ENCODE measurements at regions not wholly inside any gene's neighbourhood (a gene's known extent, or its start where the extent isn't known, plus 50 kb on each side); places are given as distances from the start of the nearest gene placed in this dataset.
A peak's percentile ranks its signal among the peaks of the same experiment; 100 is the strongest.

GRCh38 chr11:107276077-107276476 lies 181.5 kb downstream of the CWF19L2 start:
- Histone ChIP-seq H3K4me1 (ENCODE audit: control insufficient read depth in 3 of 3, insufficient read depth in 2 of 3, low read depth in 1 of 3, low read length in 2 of 3) (no peaks in the 10 kb centered on the region), H3K4me3 (ENCODE audit: low read depth in 1 of 3, low read length in 3 of 3) (no peak overlapping the region), H3K9me3 (ENCODE audit: control insufficient read depth in 2 of 2, insufficient read depth in 1 of 2, low read depth in 1 of 2, low read length in 1 of 2) (no peaks in the 10 kb centered on the region), H3K36me3 (ENCODE audit: control insufficient read depth in 3 of 3, insufficient read depth in 2 of 3, low read depth in 1 of 3, low read length in 3 of 3) (no peaks in the 10 kb centered on the region), H3K27ac (ENCODE audit: low read depth in 1 of 3, low read length in 2 of 3) (no peak overlapping the region), H3K27me3 (ENCODE audit: control insufficient read depth in 3 of 3, insufficient read depth in 3 of 3, low read length in 3 of 3) (no peaks in the 10 kb centered on the region)
- FAIRE-seq (no peak), DNase-seq (no peak)
- WGBS, 3 donors: 73 to 84% (median 77%) methylated on average over 2 of the region's 2 CpGs

- no peaks in the 10 kb centered on the region for H3K4me1 ChIP-seq (ENCODE audit: control insufficient read depth in 3 of 3, insufficient read depth in 2 of 3, low read depth in 1 of 3, low read length in 2 of 3)
- no peaks in the 10 kb centered on the region for H3K9me3 ChIP-seq (ENCODE audit: control insufficient read depth in 2 of 2, insufficient read depth in 1 of 2, low read depth in 1 of 2, low read length in 1 of 2)
- no peaks in the 10 kb centered on the region for H3K36me3 ChIP-seq (ENCODE audit: control insufficient read depth in 3 of 3, insufficient read depth in 2 of 3, low read depth in 1 of 3, low read length in 3 of 3)
- WGBS, 3 donors: 46 to 75% (median 63%) methylated on average over 1 of the region's 1 CpG
- DNase-seq (no peak), FAIRE-seq (no peak)
- no peak overlapping the region for H3K27ac ChIP-seq (ENCODE audit: low read depth in 1 of 3, low read length in 2 of 3)
- no peaks in the 10 kb centered on the region for H3K27me3 ChIP-seq (ENCODE audit: control insufficient read depth in 3 of 3, insufficient read depth in 3 of 3, low read length in 3 of 3)
- no peak overlapping the region for H3K4me3 ChIP-seq (ENCODE audit: low read depth in 1 of 3, low read length in 3 of 3)
Measured at GRCh38 chr11:107275632-107276031, 182.0 kb downstream of the CWF19L2 start.

- Histone ChIP-seq H3K36me3 (ENCODE audit: control insufficient read depth in 3 of 3, insufficient read depth in 2 of 3, low read depth in 1 of 3, low read length in 3 of 3) (no peaks in the 10 kb centered on the region), H3K27ac (ENCODE audit: low read depth in 1 of 3, low read length in 2 of 3) (no peak overlapping the region), H3K27me3 (ENCODE audit: control insufficient read depth in 3 of 3, insufficient read depth in 3 of 3, low read length in 3 of 3) (no peaks in the 10 kb centered on the region), H3K4me3 (ENCODE audit: low read depth in 1 of 3, low read length in 3 of 3) (no peak overlapping the region), H3K9me3 (ENCODE audit: control insufficient read depth in 2 of 2, insufficient read depth in 1 of 2, low read depth in 1 of 2, low read length in 1 of 2) (no peaks in the 10 kb centered on the region), H3K4me1 (ENCODE audit: control insufficient read depth in 3 of 3, insufficient read depth in 2 of 3, low read depth in 1 of 3, low read length in 2 of 3) (no peaks in the 10 kb centered on the region)
- 88 to 90% (median 89%) methylated on average over 4 of the region's 4 CpGs for WGBS, 3 donors
- no peak for FAIRE-seq
- DNase-seq: no peak
Measured at GRCh38 chr11:107274138-107274537, 183.5 kb downstream of the CWF19L2 start.

- no peak overlapping the region for H3K4me3 ChIP-seq (ENCODE audit: low read depth in 1 of 3, low read length in 3 of 3)
- H3K27ac ChIP-seq (ENCODE audit: low read depth in 1 of 3, low read length in 2 of 3): no peak overlapping the region
- no peaks in the 10 kb centered on the region for H3K27me3 ChIP-seq (ENCODE audit: control insufficient read depth in 3 of 3, insufficient read depth in 3 of 3, low read length in 3 of 3)
- H3K9me3 ChIP-seq (ENCODE audit: control insufficient read depth in 2 of 2, insufficient read depth in 1 of 2, low read depth in 1 of 2, low read length in 1 of 2): no peaks in the 10 kb centered on the region
- no peaks in the 10 kb centered on the region for H3K36me3 ChIP-seq (ENCODE audit: control insufficient read depth in 3 of 3, insufficient read depth in 2 of 3, low read depth in 1 of 3, low read length in 3 of 3)
- 80 to 92% (median 81%) methylated on average over 5 of the region's 5 CpGs for WGBS, 3 donors
- FAIRE-seq: no peak
- DNase-seq: no peak
- no peaks in the 10 kb centered on the region for H3K4me1 ChIP-seq (ENCODE audit: control insufficient read depth in 3 of 3, insufficient read depth in 2 of 3, low read depth in 1 of 3, low read length in 2 of 3)
Measured at GRCh38 chr11:107272561-107272960, 185.1 kb downstream of the CWF19L2 start.

GRCh38 chr11:107271425-107271824 lies 186.2 kb downstream of the CWF19L2 start:
- Histone ChIP-seq H3K36me3 (ENCODE audit: control insufficient read depth in 3 of 3, insufficient read depth in 2 of 3, low read depth in 1 of 3, low read length in 3 of 3) (no peaks in the 10 kb centered on the region), H3K27ac (ENCODE audit: low read depth in 1 of 3, low read length in 2 of 3) (no peak overlapping the region), H3K27me3 (ENCODE audit: control insufficient read depth in 3 of 3, insufficient read depth in 3 of 3, low read length in 3 of 3) (no peaks in the 10 kb centered on the region), H3K4me3 (ENCODE audit: low read depth in 1 of 3, low read length in 3 of 3) (no peak overlapping the region), H3K4me1 (ENCODE audit: control insufficient read depth in 3 of 3, insufficient read depth in 2 of 3, low read depth in 1 of 3, low read length in 2 of 3) (no peaks in the 10 kb centered on the region), H3K9me3 (ENCODE audit: control insufficient read depth in 2 of 2, insufficient read depth in 1 of 2, low read depth in 1 of 2, low read length in 1 of 2) (no peaks in the 10 kb centered on the region)
- 23 to 70% (median 45%) methylated on average over 7 of the region's 7 CpGs for WGBS, 3 donors
- DNase-seq (peak; percentile 19 to 70), FAIRE-seq (peak; percentile 19)

- DNase-seq: no peak
- Histone ChIP-seq H3K27ac (ENCODE audit: low read depth in 1 of 3, low read length in 2 of 3) (no peak overlapping the region), H3K9me3 (ENCODE audit: control insufficient read depth in 2 of 2, insufficient read depth in 1 of 2, low read depth in 1 of 2, low read length in 1 of 2) (no peaks in the 10 kb centered on the region), H3K4me1 (ENCODE audit: control insufficient read depth in 3 of 3, insufficient read depth in 2 of 3, low read depth in 1 of 3, low read length in 2 of 3) (no peaks in the 10 kb centered on the region), H3K4me3 (ENCODE audit: low read depth in 1 of 3, low read length in 3 of 3) (no peak overlapping the region), H3K27me3 (ENCODE audit: control insufficient read depth in 3 of 3, insufficient read depth in 3 of 3, low read length in 3 of 3) (no peaks in the 10 kb centered on the region), H3K36me3 (ENCODE audit: control insufficient read depth in 3 of 3, insufficient read depth in 2 of 3, low read depth in 1 of 3, low read length in 3 of 3) (no peaks in the 10 kb centered on the region)
- no peak for FAIRE-seq
- WGBS, 3 donors: 87 to 94% (median 89%) methylated on average over 3 of the region's 3 CpGs
Measured at GRCh38 chr11:107268977-107269376, 188.6 kb downstream of the CWF19L2 start.

GRCh38 chr11:107266455-107266854 lies 191.2 kb downstream of the CWF19L2 start:
- FAIRE-seq (no peak), DNase-seq (no peak)
- Histone ChIP-seq H3K27me3 (ENCODE audit: control insufficient read depth in 3 of 3, insufficient read depth in 3 of 3, low read length in 3 of 3) (no peaks in the 10 kb centered on the region), H3K27ac (ENCODE audit: low read depth in 1 of 3, low read length in 2 of 3) (no peak overlapping the region), H3K4me3 (ENCODE audit: low read depth in 1 of 3, low read length in 3 of 3) (no peak overlapping the region), H3K36me3 (ENCODE audit: control insufficient read depth in 3 of 3, insufficient read depth in 2 of 3, low read depth in 1 of 3, low read length in 3 of 3) (no peaks in the 10 kb centered on the region), H3K9me3 (ENCODE audit: control insufficient read depth in 2 of 2, insufficient read depth in 1 of 2, low read depth in 1 of 2, low read length in 1 of 2) (no peaks in the 10 kb centered on the region), H3K4me1 (ENCODE audit: control insufficient read depth in 3 of 3, insufficient read depth in 2 of 3, low read depth in 1 of 3, low read length in 2 of 3) (no peaks in the 10 kb centered on the region)
- 82 to 97% (median 96%) methylated on average over 3 of the region's 3 CpGs for WGBS, 3 donors

- WGBS, 3 donors: 73 to 89% (median 83%) methylated on average over 1 of the region's 1 CpG
Measured at GRCh38 chr11:107265591-107266121, 192.0 kb downstream of the CWF19L2 start.

GRCh38 chr11:107263844-107264563 lies 193.6 kb downstream of the CWF19L2 start:
- Histone ChIP-seq H3K27ac (ENCODE audit: low read depth in 1 of 3, low read length in 2 of 3) (no peak overlapping the region), H3K36me3 (ENCODE audit: control insufficient read depth in 3 of 3, insufficient read depth in 2 of 3, low read depth in 1 of 3, low read length in 3 of 3) (no peaks in the 10 kb centered on the region), H3K4me3 (ENCODE audit: low read depth in 1 of 3, low read length in 3 of 3) (no peak overlapping the region), H3K9me3 (ENCODE audit: control insufficient read depth in 2 of 2, insufficient read depth in 1 of 2, low read depth in 1 of 2, low read length in 1 of 2) (no peaks in the 10 kb centered on the region), H3K4me1 (ENCODE audit: control insufficient read depth in 3 of 3, insufficient read depth in 2 of 3, low read depth in 1 of 3, low read length in 2 of 3) (no peaks in the 10 kb centered on the region), H3K27me3 (ENCODE audit: control insufficient read depth in 3 of 3, insufficient read depth in 3 of 3, low read length in 3 of 3) (no peaks in the 10 kb centered on the region)
- no peak for FAIRE-seq
- no peak for DNase-seq
- 77 to 83% (median 79%) methylated on average over 2 of the region's 2 CpGs for WGBS, 3 donors

More at GRCh38 chr11:107265591-107266121, 192.0 kb downstream of the CWF19L2 start:
- no peaks in the 10 kb centered on the region for H3K4me1 ChIP-seq (ENCODE audit: control insufficient read depth in 3 of 3, insufficient read depth in 2 of 3, low read depth in 1 of 3, low read length in 2 of 3)
- H3K27me3 ChIP-seq (ENCODE audit: control insufficient read depth in 3 of 3, insufficient read depth in 3 of 3, low read length in 3 of 3): no peaks in the 10 kb centered on the region
- no peak overlapping the region for H3K4me3 ChIP-seq (ENCODE audit: low read depth in 1 of 3, low read length in 3 of 3)
- no peaks in the 10 kb centered on the region for H3K36me3 ChIP-seq (ENCODE audit: control insufficient read depth in 3 of 3, insufficient read depth in 2 of 3, low read depth in 1 of 3, low read length in 3 of 3)
- no peak for DNase-seq
- H3K9me3 ChIP-seq (ENCODE audit: control insufficient read depth in 2 of 2, insufficient read depth in 1 of 2, low read depth in 1 of 2, low read length in 1 of 2): no peaks in the 10 kb centered on the region
- no peak for FAIRE-seq
- no peak overlapping the region for H3K27ac ChIP-seq (ENCODE audit: low read depth in 1 of 3, low read length in 2 of 3)
